ENCODE measurements at regions not wholly inside any gene's neighbourhood (a gene's known extent, or its start where the extent isn't known, plus 50 kb on each side); places are given as distances from the start of the nearest gene placed in this dataset.
"Not testable (repeated sequence)": the region's sequence is repeated elsewhere in the genome, so short reads cannot be mapped to it uniquely, and the experiment has no call there.

DNA sequence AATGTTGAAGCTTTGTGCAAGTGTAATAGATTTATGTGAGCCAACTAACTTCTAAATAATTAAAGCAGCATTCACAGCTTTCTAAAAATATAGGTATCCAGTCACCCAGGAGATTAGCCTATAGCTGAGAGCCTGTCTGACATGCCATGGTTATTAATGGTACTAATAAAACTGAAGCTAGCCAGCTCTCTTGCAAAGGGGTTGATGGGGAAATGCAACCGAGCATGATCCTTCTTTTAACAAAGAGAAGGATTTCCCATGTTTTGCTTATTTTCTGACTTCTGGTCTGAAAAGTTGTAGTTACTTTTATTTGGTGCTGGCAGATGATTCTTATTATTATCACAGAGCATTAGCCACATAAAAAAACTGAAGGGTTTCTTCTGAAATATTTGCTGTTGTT, 488.7 kb upstream of the CYLC2 start:
- no peak for DNase-seq (ENCODE audit: low spot score)

DNA sequence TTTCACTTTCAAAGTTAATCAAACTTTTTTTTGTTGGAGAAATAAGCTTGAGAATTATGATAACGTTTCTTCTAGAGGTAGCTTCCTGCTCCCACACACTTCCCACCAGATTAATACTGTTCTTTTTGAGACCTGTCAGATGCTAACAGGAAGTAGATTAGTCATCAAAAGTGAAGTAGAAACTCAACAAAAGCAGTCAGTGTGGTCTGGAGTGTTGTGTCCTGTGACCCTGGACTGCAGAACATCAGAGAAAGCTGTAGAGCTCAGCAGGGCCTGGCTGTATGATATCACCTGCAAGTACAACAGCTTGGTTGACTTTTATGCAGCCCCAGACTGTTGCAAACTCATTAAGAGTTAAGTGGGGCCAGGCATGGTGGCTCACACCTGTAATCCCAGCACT, 495.7 kb upstream of the CYLC2 start:
- DNase-seq (ENCODE audit: low spot score) = no peak

DNA sequence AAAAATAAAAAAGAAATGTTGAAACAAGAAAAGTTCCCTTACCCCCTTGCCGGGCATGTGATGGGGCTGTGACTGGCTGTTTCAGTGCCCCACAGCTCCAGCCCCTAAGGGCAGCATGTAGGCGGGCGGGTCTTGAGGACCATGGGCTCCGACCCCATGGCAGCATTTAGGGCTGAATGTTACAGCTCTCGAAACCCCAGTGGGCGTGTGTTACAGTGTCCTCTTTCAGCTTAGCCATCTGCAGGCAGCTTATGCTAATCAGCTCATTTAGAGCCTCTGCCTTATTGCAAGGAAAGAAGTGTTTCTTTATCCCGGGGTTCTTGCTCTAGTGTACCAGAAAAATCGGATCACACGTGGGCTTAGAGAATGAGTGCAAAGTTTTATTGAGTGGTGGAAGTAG, 497.4 kb upstream of the CYLC2 start:
- no peak for DNase-seq (ENCODE audit: low spot score)

DNA sequence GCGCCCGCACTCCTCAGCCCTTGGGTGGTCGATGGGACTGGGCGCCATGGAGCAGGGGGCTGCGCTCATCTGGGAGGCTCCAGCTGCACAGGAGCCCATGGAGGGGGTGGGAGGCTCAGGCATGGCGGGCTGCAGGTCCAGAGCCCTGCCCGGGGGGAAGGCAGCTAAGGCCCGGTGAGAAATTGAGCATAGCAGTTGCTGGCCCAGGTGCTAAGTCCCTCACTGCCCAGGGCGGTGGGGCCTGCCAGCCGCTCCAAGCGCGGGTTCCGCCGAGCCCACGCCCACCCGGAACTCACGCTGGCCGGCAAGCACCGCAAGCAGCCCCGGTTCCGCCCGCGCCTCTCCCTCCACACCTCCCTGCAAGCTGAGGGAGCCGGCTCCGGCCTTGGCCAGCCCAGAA, 508.2 kb upstream of the CYLC2 start:
- DNase-seq (ENCODE audit: low spot score) = not testable (repeated sequence)

DNA sequence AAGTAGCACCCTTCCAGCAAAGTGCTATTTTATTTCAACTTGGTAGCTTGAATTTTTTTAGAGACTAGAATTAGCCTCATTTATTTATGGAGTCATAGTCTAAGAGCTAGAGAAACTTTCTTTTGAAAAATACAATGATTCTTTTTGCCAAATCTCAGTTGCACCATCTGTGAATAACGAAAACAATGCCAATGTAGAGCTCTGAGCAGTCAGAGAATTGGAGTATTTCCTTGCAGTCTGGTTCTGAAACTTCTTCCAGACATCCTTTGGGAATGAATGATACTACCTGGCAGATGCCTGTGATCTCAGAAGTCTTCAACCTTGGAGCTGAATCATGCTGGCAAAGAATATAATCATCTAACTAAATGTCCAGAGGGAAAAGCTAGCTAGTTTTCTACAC, 511.5 kb upstream of the CYLC2 start:
- DNase-seq (ENCODE audit: low spot score) = no peak

DNA sequence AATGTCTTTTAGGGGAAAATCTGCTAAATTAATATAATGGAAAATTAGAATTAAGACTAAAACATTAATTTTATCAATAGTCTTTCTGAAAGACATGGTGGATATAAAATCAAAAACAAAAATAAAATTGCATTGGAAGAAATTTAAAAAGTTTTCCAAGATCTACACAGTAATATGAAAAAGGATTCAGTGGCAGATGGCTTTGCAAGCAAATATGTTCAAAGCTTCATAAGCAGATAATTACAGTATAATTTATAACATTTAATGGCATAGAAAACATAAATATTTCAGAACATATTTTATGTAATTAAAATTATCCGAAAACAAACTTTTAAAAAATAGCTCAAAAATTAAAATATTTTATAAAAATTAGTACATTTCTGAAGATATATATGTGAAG, 512.4 kb upstream of the CYLC2 start:
- DNase-seq (ENCODE audit: low spot score) = no peak

DNA sequence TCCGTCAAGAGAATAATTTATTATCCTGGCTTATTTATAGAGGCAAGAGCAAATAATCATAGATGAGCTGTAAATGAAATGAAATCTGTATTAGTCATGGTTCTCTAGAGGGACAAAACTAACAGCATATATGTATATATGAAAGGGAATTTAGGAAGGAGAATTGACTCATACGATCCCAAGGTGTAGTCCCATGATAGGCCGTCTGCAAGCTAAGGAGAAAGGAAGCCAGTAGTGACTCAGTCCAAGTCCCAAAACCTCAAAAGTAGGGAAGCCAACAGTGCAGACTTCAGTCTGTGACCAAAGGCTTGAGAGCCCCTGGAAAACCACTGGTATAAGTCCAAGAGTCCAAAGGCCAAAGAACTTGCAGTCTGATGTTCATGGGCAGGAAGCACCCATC, 515.9 kb upstream of the CYLC2 start:
- no peak for DNase-seq (ENCODE audit: low spot score)

DNA sequence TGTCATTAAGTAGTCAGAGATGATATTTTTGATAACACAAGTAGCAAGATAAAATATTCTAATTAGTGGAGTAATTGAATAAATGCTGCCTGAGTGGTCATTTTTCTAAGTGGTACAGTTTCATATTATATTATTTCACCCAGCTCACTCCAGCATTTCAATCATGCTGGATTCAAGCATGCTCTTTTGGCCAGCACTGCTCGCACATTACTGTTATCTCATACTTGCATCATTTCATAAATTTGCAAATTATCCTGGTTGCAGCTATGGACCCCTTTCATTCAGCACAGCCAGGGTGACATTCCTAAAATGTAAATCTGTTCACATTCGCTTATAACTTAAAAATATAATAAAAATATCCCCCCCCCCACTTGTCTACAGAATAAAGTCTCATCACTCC, 520.8 kb upstream of the CYLC2 start:
- no peak for DNase-seq (ENCODE audit: low spot score)

DNA sequence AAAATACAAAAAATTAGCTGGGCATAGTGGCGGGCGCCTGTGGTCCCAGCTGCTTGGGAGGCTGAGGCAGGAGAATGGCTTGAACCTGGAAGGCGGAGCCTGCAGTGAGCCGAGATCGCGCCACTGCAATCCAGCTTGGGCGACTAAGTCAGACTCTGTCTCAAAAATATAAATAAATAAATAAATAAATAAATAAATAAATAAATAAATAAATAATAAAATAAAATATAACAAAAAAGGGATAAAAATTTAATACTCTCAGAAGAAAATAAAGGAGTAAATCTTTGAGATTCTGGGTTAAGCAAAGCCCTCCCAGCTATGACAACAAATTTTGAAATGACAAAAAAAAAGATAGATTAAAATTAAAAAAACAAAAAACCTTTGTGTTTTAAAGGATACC, 525.7 kb upstream of the CYLC2 start:
- not testable (repeated sequence) for DNase-seq (ENCODE audit: low spot score)

DNA sequence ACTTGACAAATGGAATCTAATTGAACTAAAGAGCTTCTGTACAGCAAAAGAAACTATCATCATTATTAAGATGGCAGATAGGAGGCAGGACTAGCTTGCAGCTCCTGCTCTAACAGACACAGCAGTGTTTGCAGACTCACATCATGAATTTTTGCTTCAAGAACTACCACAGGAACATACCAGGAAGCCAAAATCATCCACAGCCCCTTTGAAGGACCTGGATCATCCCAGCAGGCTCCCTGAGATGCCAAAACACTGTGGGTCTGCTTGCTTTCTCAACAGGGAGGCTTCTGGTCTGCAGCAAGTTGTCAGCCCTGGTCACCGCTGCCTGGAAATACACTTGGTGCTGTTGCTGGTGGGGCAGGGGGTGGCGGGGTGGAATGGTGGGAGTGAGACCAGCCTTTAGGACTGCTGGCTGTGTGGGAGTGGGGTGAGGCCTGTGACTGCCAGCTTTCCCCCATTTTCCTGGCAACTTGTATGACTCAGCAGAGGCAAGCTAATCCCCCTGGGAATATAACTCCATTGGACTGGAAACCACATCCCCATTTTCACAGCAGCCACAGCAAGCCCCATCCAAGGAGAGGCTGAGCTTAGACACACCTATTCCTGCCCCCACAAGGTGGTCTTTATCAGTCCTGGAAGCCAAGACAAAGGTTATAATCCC, 533.8 kb upstream of the CYLC2 start:
- no peak for DNase-seq (ENCODE audit: low spot score)

DNA sequence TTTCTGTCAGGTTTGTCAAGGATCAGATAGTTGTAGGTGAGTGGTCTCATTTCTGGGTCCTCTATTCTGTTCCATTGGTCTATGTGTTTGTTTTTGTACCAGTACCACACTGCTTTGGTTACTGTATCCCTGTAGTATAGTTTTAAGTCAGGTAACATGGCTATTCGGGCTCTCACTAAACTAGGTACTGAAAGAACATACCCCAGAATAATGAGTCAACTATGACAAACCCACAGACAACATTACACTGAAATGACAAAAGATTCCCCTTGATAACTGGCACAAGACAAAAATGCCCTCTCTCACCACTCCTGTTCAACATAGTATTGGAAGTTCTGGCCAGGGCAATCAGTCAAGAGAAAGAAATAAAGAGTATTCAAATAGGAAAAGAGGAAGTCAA, 535.3 kb upstream of the CYLC2 start:
- no peak for DNase-seq (ENCODE audit: low spot score)

DNA sequence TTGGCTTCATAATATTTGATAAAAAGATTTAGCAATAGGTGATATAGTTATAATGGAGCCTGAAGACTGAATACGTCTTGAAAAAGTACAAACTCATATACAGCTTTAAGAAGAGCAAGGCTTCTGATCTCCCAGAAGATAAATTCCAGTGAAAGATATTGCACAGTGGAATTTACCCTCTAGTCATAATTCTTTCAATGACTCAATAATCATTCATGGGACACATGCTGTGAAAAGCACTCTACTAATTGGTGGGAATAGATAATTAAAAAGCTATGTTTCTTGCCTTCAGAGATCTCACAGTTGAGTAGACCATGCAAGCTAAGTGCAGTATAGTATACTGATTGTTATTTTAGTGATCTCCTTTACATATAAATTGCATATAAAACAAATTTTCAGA, 538.6 kb upstream of the CYLC2 start:
- DNase-seq (ENCODE audit: low spot score) = no peak

DNA sequence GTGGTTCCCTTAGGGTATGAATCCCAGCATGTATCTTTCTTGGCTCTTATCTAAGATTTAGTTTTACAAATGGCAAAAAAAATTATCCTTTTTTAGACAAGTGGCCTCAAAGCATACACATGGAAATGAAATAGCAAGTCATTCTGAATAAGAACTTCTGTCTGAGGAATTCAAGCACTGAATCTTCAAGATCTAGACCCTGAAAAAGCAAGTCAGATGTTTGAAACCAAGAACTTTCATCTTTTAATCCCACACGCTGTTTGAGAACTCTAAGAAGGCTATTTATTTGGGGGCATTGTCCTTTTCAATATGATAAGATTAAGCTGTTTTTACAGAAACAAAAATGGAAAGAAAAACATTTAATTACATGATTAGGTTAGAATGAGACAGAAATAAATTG, 549.2 kb upstream of the CYLC2 start:
- no peak for DNase-seq (ENCODE audit: low spot score)

DNA sequence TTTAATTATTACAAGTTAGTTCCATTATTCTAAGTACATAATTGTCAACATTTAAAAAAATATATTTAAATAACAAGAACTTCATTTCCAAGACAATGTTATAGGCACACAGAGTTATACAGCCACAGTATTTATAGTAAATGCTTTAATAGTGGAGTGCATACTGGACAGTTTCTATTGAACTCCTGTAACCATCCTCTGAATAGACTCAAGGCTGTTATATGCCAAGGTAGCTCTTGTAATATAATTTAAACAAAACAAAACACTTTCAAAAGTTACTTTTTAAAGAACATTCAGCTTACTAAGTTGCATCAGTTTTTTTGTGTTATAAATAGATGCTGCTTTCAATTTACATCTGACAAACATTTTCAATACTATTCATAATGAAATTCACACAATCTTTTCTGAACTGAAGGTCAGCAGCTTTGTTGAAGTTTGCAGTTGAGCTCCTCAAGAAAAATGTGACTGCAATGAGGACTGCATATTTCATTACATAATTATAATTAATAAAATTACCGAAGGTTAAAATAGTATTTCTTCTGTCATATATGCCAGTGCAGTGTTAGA, 549.9 kb upstream of the CYLC2 start:
- no peak for DNase-seq (ENCODE audit: low spot score)

DNA sequence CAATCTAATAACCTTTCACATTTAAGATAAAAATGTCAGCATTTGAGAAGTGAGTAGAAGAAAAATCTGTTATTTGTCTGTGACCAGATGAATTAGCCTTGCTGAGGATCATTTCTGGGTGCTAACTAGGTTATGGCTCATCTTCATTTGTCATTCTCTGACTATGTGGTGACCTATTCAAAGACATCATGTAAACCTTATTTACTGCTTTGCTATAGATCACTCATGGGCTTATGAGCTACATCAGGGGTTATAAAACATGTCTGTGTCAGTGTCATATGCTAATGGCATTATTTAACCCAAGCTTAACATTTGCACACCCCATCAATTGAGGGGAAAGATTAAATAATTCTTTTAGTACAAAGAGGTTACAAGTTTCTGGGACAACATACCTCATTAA, 555.5 kb upstream of the CYLC2 start:
- DNase-seq (ENCODE audit: low spot score) = no peak

DNA sequence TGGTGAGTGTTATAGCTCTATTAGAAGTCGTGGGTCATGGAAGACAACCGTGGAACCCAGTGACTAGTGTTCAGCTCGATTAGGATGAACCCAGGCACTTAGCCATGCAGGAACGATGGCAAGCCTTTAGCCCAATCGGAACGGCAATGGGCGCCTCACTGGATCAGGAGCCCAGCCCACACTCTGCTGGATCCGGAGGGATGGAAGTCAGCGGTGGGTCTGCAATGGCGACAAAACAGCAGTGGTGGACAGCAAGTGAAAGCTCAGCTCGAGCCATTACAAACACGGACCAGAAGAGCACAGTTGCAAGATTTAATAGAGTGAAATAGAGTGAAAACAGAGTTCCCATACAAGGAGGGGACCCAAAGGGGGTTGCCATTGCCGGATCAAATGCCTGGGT, 558.5 kb upstream of the CYLC2 start:
- not testable (repeated sequence) for DNase-seq (ENCODE audit: low spot score)

DNA sequence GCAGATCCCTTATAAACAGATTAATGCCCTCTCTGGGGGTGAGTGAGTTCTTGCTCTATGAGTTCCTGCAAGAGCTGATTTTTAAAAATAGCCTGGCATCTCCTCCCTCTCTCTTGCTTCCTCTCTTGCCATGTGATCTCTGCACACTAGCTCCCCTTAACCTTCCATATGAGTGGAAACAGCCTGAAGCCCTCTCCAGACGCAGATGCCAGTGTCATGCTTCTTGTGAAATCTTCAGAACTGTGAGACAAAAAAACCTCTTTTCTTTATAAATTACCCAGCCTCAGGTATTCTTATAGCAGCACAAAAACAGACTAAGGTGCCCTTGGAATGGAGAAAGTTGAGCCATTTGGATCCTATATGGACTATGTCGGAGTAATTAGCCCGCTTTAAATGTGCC, 559.7 kb upstream of the CYLC2 start:
- DNase-seq (ENCODE audit: low spot score) = no peak

DNA sequence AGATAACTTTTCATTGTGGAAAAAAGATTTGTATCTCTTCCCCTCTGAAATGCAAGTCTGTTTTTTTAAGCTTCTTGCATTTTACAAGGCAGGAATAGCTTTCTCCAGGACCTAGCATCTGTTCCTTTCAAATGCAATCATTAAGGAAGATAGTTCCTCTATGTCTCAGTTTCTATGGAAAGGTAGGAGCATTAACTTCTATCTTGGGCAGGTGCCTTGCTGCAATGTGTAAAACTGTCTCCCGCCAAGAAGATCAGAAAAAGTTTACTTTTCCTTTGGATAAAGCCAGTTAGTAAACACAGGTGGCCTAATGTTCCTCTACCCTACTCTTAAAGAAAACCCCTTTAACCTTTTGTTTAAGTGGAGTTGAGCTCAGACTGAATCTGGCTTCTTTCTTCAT, 560.6 kb upstream of the CYLC2 start:
- no peak for DNase-seq (ENCODE audit: low spot score)

DNA sequence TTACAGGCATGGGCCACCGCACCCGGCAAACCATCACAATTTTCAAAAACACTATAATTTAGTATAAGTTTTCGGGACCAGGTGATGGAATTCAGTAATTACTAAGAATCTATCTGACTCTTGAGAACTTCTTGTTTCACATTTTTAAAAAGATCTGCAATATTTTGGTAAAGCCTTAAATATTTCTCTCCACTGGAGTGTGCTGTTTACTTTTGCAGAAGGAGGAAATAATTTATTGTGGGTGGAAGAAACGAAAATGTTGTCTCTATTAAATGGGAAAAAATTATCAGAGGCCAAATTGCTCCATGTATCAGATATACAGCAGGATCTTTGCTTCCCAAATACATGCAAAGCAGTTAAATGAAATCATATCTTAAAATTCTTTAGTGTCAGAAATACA, 566.8 kb upstream of the CYLC2 start:
- DNase-seq (ENCODE audit: low spot score) = no peak

DNA sequence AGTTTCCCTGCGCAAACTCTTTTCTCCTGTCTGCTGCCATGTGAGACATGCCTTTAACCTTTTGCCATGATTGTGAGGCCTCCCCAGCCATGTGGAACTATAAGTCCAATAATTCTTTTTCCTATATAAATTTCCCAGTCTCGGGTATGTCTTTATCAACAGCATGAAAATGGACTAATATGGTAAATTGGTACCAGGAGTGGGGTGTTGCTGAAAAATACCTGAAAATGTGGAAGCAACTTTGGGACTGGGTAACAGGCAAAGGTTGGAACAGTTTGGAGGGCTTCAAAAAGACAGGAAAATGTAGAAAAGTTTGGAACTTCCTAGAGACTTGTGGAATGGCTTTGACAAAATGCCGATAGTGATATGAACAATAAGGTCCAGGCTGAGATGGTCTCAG, 578.9 kb upstream of the CYLC2 start:
- not testable (repeated sequence) for DNase-seq (ENCODE audit: low spot score)

DNA sequence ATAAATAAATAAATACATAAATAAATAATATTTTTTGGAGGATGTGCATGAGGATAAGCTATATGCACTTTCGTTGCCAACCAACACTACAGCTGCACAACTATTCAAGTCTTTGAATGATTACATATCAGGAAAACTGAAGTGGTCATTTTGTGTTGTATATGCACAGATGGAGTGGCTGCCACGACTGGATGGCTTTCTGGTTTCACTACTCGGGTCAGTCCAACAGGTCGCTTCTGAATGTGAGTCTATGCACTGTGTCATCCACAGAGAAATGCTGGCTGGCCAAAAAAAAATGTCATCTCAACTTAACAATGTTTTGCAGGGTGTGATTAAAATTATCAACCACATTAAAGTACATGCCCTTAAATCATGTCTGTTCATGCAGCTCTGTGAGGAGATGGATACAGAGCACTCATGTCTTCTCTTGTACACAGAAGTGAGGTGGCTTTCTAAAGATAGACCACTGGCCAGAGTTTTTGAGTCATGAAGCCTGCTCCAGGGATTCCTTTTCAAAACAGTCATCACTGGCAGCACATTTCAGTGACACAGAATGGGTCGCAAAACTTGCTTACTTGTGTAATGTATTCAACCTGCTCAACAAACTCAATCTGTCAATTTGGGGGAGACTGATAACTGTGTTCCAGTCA, 589.8 kb upstream of the CYLC2 start:
- no peak for DNase-seq (ENCODE audit: low spot score)

DNA sequence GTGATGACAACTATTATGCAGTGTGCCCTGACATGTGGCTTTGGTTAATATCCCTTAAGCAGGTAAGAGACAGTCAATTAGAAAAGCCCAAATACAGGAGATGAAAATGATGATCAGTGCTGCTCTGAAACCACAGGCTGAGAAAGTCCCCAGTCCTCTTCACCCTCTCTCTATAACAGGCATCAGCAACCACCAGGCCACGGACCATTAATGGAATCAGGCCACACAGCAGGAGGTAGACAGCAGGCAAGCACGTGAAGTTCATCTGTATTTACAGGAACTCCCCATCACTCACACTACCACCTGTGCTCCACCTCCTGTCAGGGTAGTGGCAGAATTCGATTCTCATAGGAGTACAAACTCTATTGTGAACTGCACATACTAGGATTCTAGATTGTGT, 591.6 kb upstream of the CYLC2 start:
- DNase-seq (ENCODE audit: low spot score) = no peak

DNA sequence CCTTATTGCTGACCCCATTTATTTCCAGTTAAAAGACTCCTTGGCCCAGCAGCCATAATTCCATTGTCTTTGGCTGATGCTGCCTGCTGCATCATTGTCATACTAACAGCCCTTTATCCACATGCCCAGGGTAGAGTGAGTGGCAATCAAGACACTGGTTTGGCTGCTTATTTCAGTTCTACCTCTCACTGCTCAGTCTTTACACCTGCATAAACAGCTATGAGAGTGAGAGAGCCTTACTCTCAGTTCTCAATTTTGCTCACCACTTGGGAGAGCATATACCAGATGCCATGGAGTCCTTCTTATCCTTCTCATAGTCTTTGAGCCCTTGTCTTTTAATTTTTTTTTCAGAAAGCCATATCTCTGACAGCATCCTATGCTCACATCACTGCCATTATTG, 596.9 kb upstream of the CYLC2 start:
- no peak for DNase-seq (ENCODE audit: low spot score)

DNA sequence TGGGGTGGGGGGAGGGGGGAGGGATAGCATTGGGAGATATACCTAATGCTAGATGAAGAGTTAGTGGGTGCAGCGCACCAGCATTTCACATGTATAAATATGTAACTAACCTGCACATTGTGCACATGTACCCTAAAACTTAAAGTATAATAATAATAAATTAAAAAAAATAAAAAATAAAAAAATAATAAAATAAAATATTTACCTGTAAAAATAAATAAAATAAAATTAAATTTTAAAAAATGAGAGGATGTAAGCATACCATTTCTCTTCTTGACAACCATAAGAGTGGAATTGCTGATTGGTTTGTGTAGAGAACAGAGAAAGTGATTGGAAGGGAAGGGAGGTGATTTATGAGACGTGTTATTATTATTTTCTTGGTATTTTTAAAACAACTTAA, 609.5 kb upstream of the CYLC2 start:
- not testable (repeated sequence) for DNase-seq (ENCODE audit: low spot score)

Measured in mucosa of gallbladder (tissue), 1 donor.